CD14-positive monocyte (primary cell): ENCODE measurements at regions not wholly inside any gene's neighbourhood (a gene's known extent, or its start where the extent isn't known, plus 50 kb on each side); places are given as distances from the start of the nearest gene placed in this dataset.

Experiments
- DNase-seq, 3 donors: peaks; one replicate each; pipeline ENCODE4 v3.0.0-alpha.2; 2011 to 2022
- H2AFZ ChIP-seq: 2 replicates; pipeline ENCODE4 v1.6.0; 2012; ENCODE audit warnings: mild to moderate bottlenecking, low read depth, low read length, inconsistent platforms; ENCODE audit not compliant: insufficient read depth, poor library complexity, severe bottlenecking
- H3K27ac ChIP-seq, 2 donors: 1 replicate in 1 of 2; 2 replicates in 1 of 2; pipeline ENCODE4 v1.5.1; 2012 to 2013; ENCODE audit warnings: low read length in 2 of 2, control low read depth in 1 of 2, inconsistent platforms in 1 of 2, low read depth in 1 of 2, mild to moderate bottlenecking in 1 of 2
- H3K27me3 ChIP-seq, 2 donors: one replicate each; pipeline versions ENCODE4 v1.6.0 to v1.6.1; 2011 to 2013; ENCODE audit warnings: low read length in 2 of 2; ENCODE audit not compliant: control insufficient read depth in 2 of 2, insufficient read depth in 2 of 2
- H3K36me3 ChIP-seq, 2 donors: replicated peaks in 1 of 2; 1 replicate in 1 of 2; 2 replicates in 1 of 2; pipeline versions ENCODE4 v1.5.1 to v1.6.1; 2012 to 2013; ENCODE audit warnings: low read length in 2 of 2, control low read depth in 1 of 2, inconsistent platforms in 1 of 2, mild to moderate bottlenecking in 1 of 2; ENCODE audit not compliant: insufficient read depth in 2 of 2, control insufficient read depth in 1 of 2
- H3K4me1 ChIP-seq, 2 donors: 1 replicate in 1 of 2; 2 replicates in 1 of 2; pipeline versions ENCODE4 v1.5.1 to v1.6.1; 2012 to 2013; ENCODE audit warnings: low read length in 2 of 2, control low read depth in 1 of 2, inconsistent platforms in 1 of 2, mild to moderate bottlenecking in 1 of 2, moderate library complexity in 1 of 2; ENCODE audit not compliant: insufficient read depth in 2 of 2, control insufficient read depth in 1 of 2
- H3K4me2 ChIP-seq: replicated peaks from 2 replicates; pipeline ENCODE3; 2012; ENCODE audit warnings: low read length, moderate library complexity, mild to moderate bottlenecking; ENCODE audit not compliant: poor library complexity, severe bottlenecking; ENCODE audit errors: extremely low read depth
- H3K4me3 ChIP-seq, 3 experiments: fragments of 200-600 bp in 1 of 3; sonication (generic) in 1 of 3; replicated peaks in 1 of 3; 1 replicate in 2 of 3; 2 replicates in 1 of 3; pipeline ENCODE4 v1.5.1; 2011 to 2013; ENCODE audit warnings: low read length in 3 of 3, mild to moderate bottlenecking in 3 of 3, control low read depth in 2 of 3, low read depth in 2 of 3, inconsistent platforms in 1 of 3, moderate library complexity in 1 of 3
- H3K79me2 ChIP-seq: 2 replicates; pipeline ENCODE4 v1.6.0; 2012; ENCODE audit warnings: mild to moderate bottlenecking, control low read depth, inconsistent platforms, low read length, moderate library complexity; ENCODE audit not compliant: insufficient read depth
- H3K9ac ChIP-seq: 2 replicates; pipeline ENCODE4 v1.6.0; 2017; ENCODE audit warnings: low read length, mild to moderate bottlenecking; ENCODE audit not compliant: insufficient read depth, poor library complexity, severe bottlenecking
- H3K9me3 ChIP-seq, 2 donors: replicated peaks in 1 of 2; 1 replicate in 1 of 2; 2 replicates in 1 of 2; pipeline versions ENCODE4 v1.5.1 to v1.6.1; 2012 to 2013; ENCODE audit warnings: low read length in 2 of 2, control low read depth in 1 of 2; ENCODE audit not compliant: control insufficient read depth in 1 of 2, insufficient read depth in 1 of 2
- H4K20me1 ChIP-seq: 2 replicates; pipeline ENCODE4 v1.6.0; 2012; ENCODE audit warnings: mild to moderate bottlenecking, low read length, control low read depth, moderate library complexity; ENCODE audit not compliant: insufficient read depth
- H3K27ac Mint-ChIP-seq, 7 donors: one replicate each; pipeline ENCODE4 v1.8.0; 2020; ENCODE audit warnings: mild to moderate bottlenecking in 7 of 7, mixed read lengths in 7 of 7, moderate library complexity in 6 of 7, inconsistent platforms in 2 of 7
- H3K27me3 Mint-ChIP-seq, 3 donors: one replicate each; pipeline ENCODE4 v1.8.0; 2021 to 2022; ENCODE audit warnings: low read depth in 3 of 3, mild to moderate bottlenecking in 3 of 3, mixed read lengths in 3 of 3, moderate library complexity in 3 of 3, inconsistent platforms in 1 of 3
- H3K36me3 Mint-ChIP-seq, 2 donors: one replicate each; pipeline ENCODE4 v1.8.0; 2020; ENCODE audit warnings: mixed read lengths in 2 of 2, inconsistent platforms in 1 of 2, mild to moderate bottlenecking in 1 of 2
- H3K4me1 Mint-ChIP-seq: one replicate; pipeline ENCODE4 v1.8.0; 2020; ENCODE audit warnings: mild to moderate bottlenecking, mixed read lengths
- H3K4me3 Mint-ChIP-seq, 2 donors: one replicate each; pipeline ENCODE4 v1.8.0; 2020; ENCODE audit warnings: mild to moderate bottlenecking in 2 of 2, mixed read lengths in 2 of 2, moderate library complexity in 1 of 2
- H3K9me3 Mint-ChIP-seq, 7 donors: one replicate each; pipeline ENCODE4 v1.8.0; 2020 to 2022; ENCODE audit warnings: mixed read lengths in 7 of 7, mild to moderate bottlenecking in 6 of 7, moderate library complexity in 6 of 7, inconsistent platforms in 2 of 7
- WGBS: methylation state at CpG from one replicate; pipeline ENCODE4 v1.1.5; 2013; ENCODE audit warnings: missing lambda C conversion rate; ENCODE audit not compliant: insufficient coverage; 5-methylcytosine and 5-hydroxymethylcytosine counted together
- intact Hi-C, 2 donors: fragments of 100-400 bp; cut with micrococcal nuclease; formaldehyde crosslinking; loops; one replicate each; pipeline versions ENCODE4 v1.15.0 to v1.15.1; 2023
- TF ChIP-seq, protein P1 (sequence below): fragments of 200-600 bp; IDR thresholded peaks from one replicate; pipeline ENCODE4 v1.8.0; 2022; ENCODE audit warnings: antibody characterized with exemption, mild to moderate bottlenecking

DNA sequence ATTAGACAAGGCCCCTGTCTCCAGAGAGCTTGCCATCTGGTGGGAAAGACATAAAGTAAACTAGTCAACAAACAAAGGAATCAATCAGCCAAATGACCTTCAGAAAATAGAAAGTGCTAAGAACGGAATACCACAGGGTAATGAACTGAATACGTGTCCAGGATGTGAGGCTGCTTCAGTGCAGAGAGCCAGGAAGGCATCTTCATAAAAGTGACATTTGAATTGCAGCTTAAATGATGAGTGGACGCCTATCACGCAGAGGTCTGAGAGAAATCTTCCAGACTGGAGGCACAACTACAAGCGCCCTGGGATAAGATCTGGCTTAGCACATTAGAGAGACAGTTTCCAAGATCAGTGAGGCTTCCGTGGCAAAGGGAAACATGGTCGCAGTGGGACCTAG lies 574.1 kb upstream of the CDH8 start:
- Mint-ChIP-seq H3K36me3 (no peaks in the 10 kb centered on the region), H3K27ac (no peak overlapping the region), H3K27me3 (no peaks in the 10 kb centered on the region), H3K4me1 (no peaks in the 10 kb centered on the region), H3K4me3 (no peak overlapping the region), H3K9me3 (peaks cover 0 to 6% (median 5%) of the 10 kb centered on the region in 7 donors)
- intact Hi-C loops = no loop called here
- 43% methylated on average over 6 of the region's 7 CpGs for WGBS
- Histone ChIP-seq H4K20me1 (no peaks in the 10 kb centered on the region), H3K9me3 (peaks cover 4 to 5% of the 10 kb centered on the region in 2 donors), H3K4me3 (no peak overlapping the region), H3K4me2 (no peak overlapping the region), H3K27me3 (no peaks in the 10 kb centered on the region), H3K27ac (no peak overlapping the region), H3K36me3 (no peaks in the 10 kb centered on the region), H3K79me2 (no peaks in the 10 kb centered on the region), H2AFZ (no peak overlapping the region), H3K4me1 (no peaks in the 10 kb centered on the region), H3K9ac (no peak overlapping the region)
- no peak for DNase-seq
- TF ChIP-seq, protein P1, sequence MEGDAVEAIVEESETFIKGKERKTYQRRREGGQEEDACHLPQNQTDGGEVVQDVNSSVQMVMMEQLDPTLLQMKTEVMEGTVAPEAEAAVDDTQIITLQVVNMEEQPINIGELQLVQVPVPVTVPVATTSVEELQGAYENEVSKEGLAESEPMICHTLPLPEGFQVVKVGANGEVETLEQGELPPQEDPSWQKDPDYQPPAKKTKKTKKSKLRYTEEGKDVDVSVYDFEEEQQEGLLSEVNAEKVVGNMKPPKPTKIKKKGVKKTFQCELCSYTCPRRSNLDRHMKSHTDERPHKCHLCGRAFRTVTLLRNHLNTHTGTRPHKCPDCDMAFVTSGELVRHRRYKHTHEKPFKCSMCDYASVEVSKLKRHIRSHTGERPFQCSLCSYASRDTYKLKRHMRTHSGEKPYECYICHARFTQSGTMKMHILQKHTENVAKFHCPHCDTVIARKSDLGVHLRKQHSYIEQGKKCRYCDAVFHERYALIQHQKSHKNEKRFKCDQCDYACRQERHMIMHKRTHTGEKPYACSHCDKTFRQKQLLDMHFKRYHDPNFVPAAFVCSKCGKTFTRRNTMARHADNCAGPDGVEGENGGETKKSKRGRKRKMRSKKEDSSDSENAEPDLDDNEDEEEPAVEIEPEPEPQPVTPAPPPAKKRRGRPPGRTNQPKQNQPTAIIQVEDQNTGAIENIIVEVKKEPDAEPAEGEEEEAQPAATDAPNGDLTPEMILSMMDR = no peak

DNA sequence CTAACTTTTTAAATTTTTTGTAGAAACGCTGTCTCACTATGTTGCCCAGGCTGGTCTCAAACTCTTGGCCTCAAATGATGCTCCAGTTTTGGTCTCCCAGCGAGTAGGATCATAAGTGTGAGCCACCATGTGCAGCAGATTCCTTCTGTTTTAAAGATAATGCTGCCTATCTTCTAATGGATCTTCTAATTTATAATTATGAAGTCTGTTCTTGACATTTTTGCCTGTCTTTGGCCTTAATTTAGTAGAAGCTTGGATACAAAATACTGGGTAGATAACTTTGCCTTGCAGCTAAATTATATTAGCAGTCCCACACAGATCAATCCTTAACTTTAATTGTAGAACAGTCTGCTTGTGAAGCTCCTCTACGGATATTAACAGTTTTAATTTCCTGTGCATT lies 566.6 kb upstream of the CDH8 start:
- Histone ChIP-seq H4K20me1 (no peaks in the 10 kb centered on the region), H3K9me3 (no peaks in the 10 kb centered on the region), H3K9ac (no peak overlapping the region), H3K4me1 (no peaks in the 10 kb centered on the region), H3K27me3 (no peaks in the 10 kb centered on the region), H3K4me2 (no peak overlapping the region), H3K4me3 (no peak overlapping the region), H3K27ac (no peak overlapping the region), H2AFZ (no peak overlapping the region), H3K36me3 (no peaks in the 10 kb centered on the region), H3K79me2 (no peaks in the 10 kb centered on the region)
- no peak for DNase-seq
- H3K27me3 Mint-ChIP-seq = peaks cover 0 to 3% (median 0%) of the 10 kb centered on the region in 3 donors
- intact Hi-C loops = no loop called here
- no peak overlapping the region for H3K4me3 Mint-ChIP-seq
- TF ChIP-seq, protein P1 = no peak
- H3K36me3 Mint-ChIP-seq = no peaks in the 10 kb centered on the region
- H3K27ac Mint-ChIP-seq = no peak overlapping the region
- H3K4me1 Mint-ChIP-seq = no peaks in the 10 kb centered on the region
- peaks cover 0 to 4% (median 2%) of the 10 kb centered on the region in 7 donors for H3K9me3 Mint-ChIP-seq
- 80% methylated on average over 1 of the region's 3 CpGs for WGBS
